HepG2 (cell line): ENCODE measurements at regions not wholly inside any gene's neighbourhood (a gene's known extent, or its start where the extent isn't known, plus 50 kb on each side); places are given as distances from the start of the nearest gene placed in this dataset.
"Not testable (repeated sequence)": the region's sequence is repeated elsewhere in the genome, so short reads cannot be mapped to it uniquely, and the experiment has no call there.

Experiments used
- ATAC-seq: fragments of 200-7000 bp; cut with Tn5 transposase; 3 replicates; pipeline ENCODE4 v1.9.1; 2020; ENCODE audit warnings: mild to moderate bottlenecking, moderate library complexity
- BruUV-seq: library from RNA; stranded (reverse); fragments of 400-500 nt; replicated peaks from 2 replicates; lab custom pipeline; 2021; lab: Mats Ljungman, UMichigan
- CTCF ChIA-PET: fragments of 300-600 bp; formaldehyde crosslinking; extraction: SDS; loops from one replicate; lab custom pipeline; 2021; ENCODE audit warnings: low total read pairs, inconsistent platforms, low intra/inter-chr PET ratio; lab: Yijun Ruan, JAX
- POLR2A ChIA-PET: fragments of 350-600 bp; sonication (Branson Sonifier 250); formaldehyde crosslinking; loops from one replicate; lab custom pipeline; 2020; ENCODE audit warnings: antibody characterized with exemption, inconsistent platforms; lab: Yijun Ruan, JAX
- DNase-seq: peaks from one replicate; pipeline ENCODE4 v3.0.0-alpha.2; 2015; ENCODE audit warnings: low spot score
- FAIRE-seq: peaks from 3 replicates; lab custom pipeline; 2011; peaks lifted over from hg19 to GRCh38; lab: Jason Lieb, UNC
- H2AFZ ChIP-seq: one replicate; pipeline ENCODE4 v1.6.1; 2011; ENCODE audit warnings: low read length, inconsistent platforms
- H3K27ac ChIP-seq: fragments of 300-600 bp; 3 replicates; pipeline ENCODE4 v1.8.0; 2011; ENCODE audit warnings: mixed run types, mild to moderate bottlenecking, mixed read lengths, low read length, inconsistent platforms; ENCODE audit not compliant: insufficient read depth; ENCODE audit errors: extremely low read length
- H3K27me3 ChIP-seq, 2 experiments: fragments of 200-600 bp in 1 of 2; 2 replicates in 1 of 2; 3 replicates in 1 of 2; pipeline versions ENCODE4 v1.6.0 to v1.8.0; 2011; ENCODE audit warnings: low read length in 2 of 2, mild to moderate bottlenecking in 2 of 2, moderate library complexity in 2 of 2, inconsistent platforms in 1 of 2; ENCODE audit not compliant: insufficient read depth in 2 of 2, control insufficient read depth in 1 of 2
- H3K36me3 ChIP-seq, 2 experiments: fragments of 200-600 bp in 1 of 2; replicated peaks in 1 of 2; 2 replicates in 1 of 2; 3 replicates in 1 of 2; pipeline versions ENCODE4 v1.5.1 to v1.8.0; 2011; ENCODE audit warnings: low read length in 2 of 2, inconsistent platforms in 1 of 2; ENCODE audit not compliant: insufficient read depth in 2 of 2, control insufficient read depth in 1 of 2
- H3K4me1 ChIP-seq: 2 replicates; pipeline ENCODE4 v1.5.1; 2012; ENCODE audit warnings: low read length, inconsistent platforms; ENCODE audit not compliant: insufficient read depth
- H3K4me2 ChIP-seq: 2 replicates; pipeline ENCODE4 v1.6.0; 2011; ENCODE audit warnings: low read depth, low read length, inconsistent platforms
- H3K4me3 ChIP-seq, 3 experiments: fragments of 200-600 bp in 1 of 3; sonication (generic), shearing (Covaris generic) in 1 of 3; replicated peaks in 1 of 3; 2 replicates each; pipeline ENCODE4 v1.5.1; 2011 to 2016; ENCODE audit warnings: low read length in 3 of 3, inconsistent platforms in 2 of 3, low read depth in 2 of 3, mild to moderate bottlenecking in 2 of 3, control low read depth in 1 of 3, mixed read lengths in 1 of 3; ENCODE audit not compliant: insufficient read depth in 1 of 3
- H3K79me2 ChIP-seq: one replicate; pipeline ENCODE4 v1.6.1; 2011; ENCODE audit warnings: low read length, inconsistent platforms; ENCODE audit not compliant: insufficient read depth
- H3K9ac ChIP-seq: 2 replicates; pipeline ENCODE4 v1.6.0; 2011; ENCODE audit warnings: mild to moderate bottlenecking, low read depth, low read length, inconsistent platforms; ENCODE audit not compliant: insufficient read depth
- H3K9me3 ChIP-seq: 2 replicates; pipeline ENCODE4 v1.5.1; 2012; ENCODE audit warnings: mild to moderate bottlenecking, low read length
- H4K20me1 ChIP-seq: 2 replicates; pipeline ENCODE4 v1.6.0; 2011; ENCODE audit warnings: inconsistent platforms, mild to moderate bottlenecking, low read length, moderate library complexity; ENCODE audit not compliant: insufficient read depth
- EED ChIP-seq: sonication (generic); formaldehyde crosslinking; IDR thresholded peaks from 2 replicates; pipeline ENCODE4 v1.5.0; 2020; ENCODE audit warnings: mild to moderate bottlenecking, missing genetic modification reagents
- EP300 ChIP-seq, 3 experiments: sonication (generic) in 1 of 3; formaldehyde crosslinking in 1 of 3; IDR thresholded peaks; 2 replicates each; pipeline versions ENCODE4 v1.5.1 to v1.6.1; 2011 to 2020; ENCODE audit warnings: low read depth in 2 of 3, low read length in 2 of 3, borderline replicate concordance in 1 of 3, improper control_type of control experiment in 1 of 3, mild to moderate bottlenecking in 1 of 3, missing genetic modification reagents in 1 of 3, moderate library complexity in 1 of 3
- HDAC2 ChIP-seq: sonication (generic); formaldehyde crosslinking; IDR thresholded peaks from 2 replicates; pipeline ENCODE4 v1.4.0; 2020; ENCODE audit warnings: missing genetic modification reagents
- MBNL3 ChIP-seq: fragments of 250-450 bp; sonication (Bioruptor Pico); conservative IDR thresholded peaks from 2 replicates; pipeline ENCODE4 v1.8.0; 2022; ENCODE audit warnings: mild to moderate bottlenecking, inconsistent platforms
- MEIS1 ChIP-seq: sonication (generic); formaldehyde crosslinking; IDR thresholded peaks from 2 replicates; pipeline ENCODE4 v1.9.0; 2021; ENCODE audit warnings: mild to moderate bottlenecking, missing genetic modification reagents, moderate library complexity, borderline replicate concordance
- NFKBIZ ChIP-seq: IDR thresholded peaks from 2 replicates; pipeline ENCODE4 v1.6.1; 2018; ENCODE audit warnings: missing genetic modification reagents, missing compliant biosample characterization
- POLR2G ChIP-seq: fragments of 200-400 bp; formaldehyde crosslinking; IDR thresholded peaks from 2 replicates; pipeline ENCODE4 v1.6.1; 2018; ENCODE audit warnings: mild to moderate bottlenecking, low read depth, low read length, moderate library complexity
- SRF ChIP-seq: IDR thresholded peaks from 2 replicates; pipeline ENCODE4 v1.6.1; 2011; ENCODE audit warnings: mild to moderate bottlenecking, low read depth, low read length, moderate library complexity
- XBP1 ChIP-seq: sonication (generic); formaldehyde crosslinking; IDR thresholded peaks from 2 replicates; pipeline ENCODE4 v1.5.0; 2020; ENCODE audit warnings: missing genetic modification reagents
- ZNF432 ChIP-seq: sonication (generic); formaldehyde crosslinking; IDR thresholded peaks from 2 replicates; pipeline ENCODE4 v1.5.0; 2020; ENCODE audit warnings: missing genetic modification reagents, mild to moderate bottlenecking, borderline replicate concordance
- ZNF530 ChIP-seq: sonication (generic); formaldehyde crosslinking; IDR thresholded peaks from 2 replicates; pipeline ENCODE4 v1.5.0; 2020; ENCODE audit warnings: low read depth, mild to moderate bottlenecking, missing genetic modification reagents
- WGBS: methylation state at CpG from one replicate; pipeline ENCODE4 v1.1.6; 2017; ENCODE audit warnings: low lambda C conversion rate; 5-methylcytosine and 5-hydroxymethylcytosine counted together
- in situ Hi-C: cut with HindIII; loops from 2 replicates; pipeline ENCODE4 v1.10.0; 2017; ENCODE audit warnings: low pct_unique_long_range_greater_than_20kb; ENCODE audit not compliant: extremely low pct_ligation_motif_present
- intact Hi-C: fragments of 100-400 bp; cut with micrococcal nuclease; formaldehyde crosslinking; loops from one replicate; pipeline ENCODE4 v1.10.0; 2022; ENCODE audit not compliant: unreplicated experiment
- TF ChIP-seq, protein P1 (sequence below), 2 experiments: fragments of 450-650 bp in 1 of 2; sonication (generic) in 1 of 2; formaldehyde crosslinking; IDR thresholded peaks; 2 replicates each; pipeline versions ENCODE4 v1.5.0 to v1.8.0; 2020 to 2022; ENCODE audit warnings: mild to moderate bottlenecking in 1 of 2, missing genetic modification reagents in 1 of 2

DNA sequence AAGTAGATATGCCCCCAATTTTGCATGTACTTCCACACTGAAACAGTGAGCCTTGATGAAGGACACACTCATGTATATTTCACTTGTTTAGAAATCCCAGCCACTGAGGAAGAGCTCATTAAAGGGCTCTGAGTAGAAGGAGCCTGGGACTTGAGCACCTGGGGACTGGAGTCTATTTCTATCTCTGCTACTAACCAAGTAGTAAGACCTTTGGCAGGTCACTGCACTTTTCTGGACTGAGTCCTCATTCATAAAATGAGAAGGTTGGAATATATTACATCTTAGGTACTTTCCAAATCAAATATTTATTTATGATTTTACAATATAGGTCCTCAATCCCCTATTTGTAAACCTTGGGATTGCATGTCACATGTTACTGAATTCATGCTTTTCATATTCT lies 78.2 kb upstream of the C4orf54 start:
- FAIRE-seq = no peak
- no peak overlapping the region for H3K4me3 ChIP-seq
- no peaks in the 10 kb centered on the region for H3K36me3 ChIP-seq
- POLR2A ChIA-PET = no interaction called here
- H3K4me1 ChIP-seq = no peaks in the 10 kb centered on the region
- no peak overlapping the region for H3K27ac ChIP-seq
- intact Hi-C loops = no loop called here
- TF ChIP-seq NFKBIZ (CRISPR knock-in tag) = no peak
- no peak for TF ChIP-seq XBP1
- TF ChIP-seq SRF = no peak
- no peak for TF ChIP-seq POLR2G
- TF ChIP-seq EP300 (IDR thresholded peaks at IDR 0.05; ENCODE audit: low read depth in 2 of 2, low read length in 2 of 2) = no peak
- no peak for TF ChIP-seq EP300 (CRISPR knock-in tag; IDR thresholded peaks at IDR 0.05; ENCODE audit: borderline replicate concordance)
- TF ChIP-seq MBNL3 (CRISPR knock-in tag) = no peak
- no peak for TF ChIP-seq HDAC2 (CRISPR knock-in tag)
- TF ChIP-seq ZNF432 = no peak
- TF ChIP-seq EED (CRISPR knock-in tag) = no peak
- H3K9me3 ChIP-seq = no peaks in the 10 kb centered on the region
- no peaks in the 10 kb centered on the region for H4K20me1 ChIP-seq
- H3K79me2 ChIP-seq = no peaks in the 10 kb centered on the region
- in situ Hi-C loops = no loop called here
- CTCF ChIA-PET = no interaction called here
- ATAC-seq = no peak
- no peak overlapping the region for H3K9ac ChIP-seq
- DNase-seq = no peak
- no peak overlapping the region for H3K4me2 ChIP-seq
- BruUV-seq = no TSS peak
- 0 out of 5 replicates have a peak, but pooled peaks cover 0 to 6% of the 10 kb centered on the region in 2 experiments for H3K27me3 ChIP-seq
- no peak overlapping the region for H2AFZ ChIP-seq

DNA sequence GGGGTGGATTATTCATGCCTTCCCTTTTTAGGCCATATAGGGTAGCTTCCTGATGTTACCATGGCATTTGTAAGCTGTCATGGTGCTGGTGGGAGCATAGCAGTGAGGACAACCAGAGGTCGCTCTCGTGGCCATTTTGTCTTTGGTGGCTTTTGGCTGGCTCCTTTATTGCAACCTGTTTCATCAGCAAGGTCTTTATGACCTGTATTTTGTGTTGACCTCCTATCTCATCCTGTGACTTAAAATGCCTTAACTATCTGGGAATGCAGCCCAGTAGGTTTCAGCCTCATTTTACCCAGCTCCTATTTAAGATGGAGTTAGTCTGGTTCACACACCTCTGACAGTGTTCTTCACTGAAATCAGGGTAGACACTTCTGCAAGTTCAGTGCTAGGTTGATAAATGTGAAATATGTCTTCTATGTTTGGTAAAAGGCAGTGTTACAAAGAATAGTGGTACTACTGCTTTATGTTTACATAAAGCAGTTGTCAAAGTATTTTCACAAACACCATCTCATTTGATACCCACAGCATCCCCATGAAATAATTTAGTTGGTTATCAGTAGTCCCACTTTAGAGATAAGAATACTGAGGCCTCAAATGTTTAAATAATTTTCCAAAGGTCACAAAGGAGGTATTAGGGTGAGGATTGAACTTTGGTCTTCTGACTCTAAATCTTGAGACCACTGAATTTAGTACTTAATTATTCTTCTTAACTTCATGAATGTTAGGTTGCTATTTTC lies 77.1 kb upstream of the C4orf54 start:
- 15% methylated on average over 2 of the region's 2 CpGs for WGBS
- no peak for FAIRE-seq
- Histone ChIP-seq H2AFZ (no peak overlapping the region), H3K79me2 (no peaks in the 10 kb centered on the region), H3K27ac (no peak overlapping the region), H3K4me1 (no peaks in the 10 kb centered on the region), H3K4me3 (no peak overlapping the region), H3K9me3 (no peaks in the 10 kb centered on the region), H3K36me3 (no peaks in the 10 kb centered on the region), H3K9ac (no peak overlapping the region), H3K27me3 (0 out of 5 replicates have a peak, but pooled peaks cover 0 to 6% of the 10 kb centered on the region in 2 experiments), H3K4me2 (no peak overlapping the region), H4K20me1 (no peaks in the 10 kb centered on the region)
- no peak for ATAC-seq
- CTCF ChIA-PET = no interaction called here
- intact Hi-C loops (no loop called here), in situ Hi-C loops (no loop called here)
- no peak for DNase-seq
- no TSS peak for BruUV-seq
- TF ChIP-seq MEIS1 (CRISPR knock-in tag) = no peak
- TF ChIP-seq, protein P1, sequence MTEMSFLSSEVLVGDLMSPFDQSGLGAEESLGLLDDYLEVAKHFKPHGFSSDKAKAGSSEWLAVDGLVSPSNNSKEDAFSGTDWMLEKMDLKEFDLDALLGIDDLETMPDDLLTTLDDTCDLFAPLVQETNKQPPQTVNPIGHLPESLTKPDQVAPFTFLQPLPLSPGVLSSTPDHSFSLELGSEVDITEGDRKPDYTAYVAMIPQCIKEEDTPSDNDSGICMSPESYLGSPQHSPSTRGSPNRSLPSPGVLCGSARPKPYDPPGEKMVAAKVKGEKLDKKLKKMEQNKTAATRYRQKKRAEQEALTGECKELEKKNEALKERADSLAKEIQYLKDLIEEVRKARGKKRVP (CRISPR knock-in tag; IDR thresholded peaks at IDR 0.05) = peak in 1 of 2 experiments; percentile 30; a peak in 1 of 4 replicates
- no peak for TF ChIP-seq ZNF530 (CRISPR knock-in tag)
- POLR2A ChIA-PET = no interaction called here

DNA sequence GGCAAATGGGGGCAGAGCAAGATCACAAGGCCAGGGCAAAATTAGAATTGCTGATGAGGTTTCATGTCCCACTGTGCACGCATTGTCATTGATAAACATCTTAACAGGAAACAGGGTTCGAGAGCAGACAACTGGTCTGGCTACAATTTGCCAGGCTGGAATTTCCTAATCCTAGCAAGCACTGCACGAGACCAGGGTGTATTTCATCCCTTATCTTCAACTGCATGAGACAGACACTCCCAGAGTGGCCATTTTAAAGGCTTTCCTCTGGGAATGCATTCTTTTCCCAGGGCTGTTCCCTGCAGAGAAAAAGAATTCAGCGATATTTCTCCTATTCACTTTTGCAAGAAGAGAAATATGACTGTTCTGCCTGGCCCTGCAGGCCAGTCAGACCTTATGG lies 75.8 kb upstream of the C4orf54 start:
- H3K9me3 ChIP-seq, ATAC-seq, H3K4me2 ChIP-seq, H3K36me3 ChIP-seq, H3K4me1 ChIP-seq, H2AFZ ChIP-seq, POLR2A ChIA-PET, H3K9ac ChIP-seq, FAIRE-seq, H4K20me1 ChIP-seq, BruUV-seq, H3K27ac ChIP-seq, intact Hi-C loops, DNase-seq, H3K4me3 ChIP-seq, H3K27me3 ChIP-seq, CTCF ChIA-PET, in situ Hi-C loops, H3K79me2 ChIP-seq: not testable (repeated sequence)
- WGBS = 25% methylated on average over 4 of the region's 4 CpGs
